Neural cell (in vitro differentiated cells): ENCODE measurements at regions not wholly inside any gene's neighbourhood (a gene's known extent, or its start where the extent isn't known, plus 50 kb on each side); places are given as distances from the start of the nearest gene placed in this dataset.

Source experiments
- H2AFZ ChIP-seq: fragments of 200-600, 300-800 bp; sonication (generic), shearing (Covaris generic); 2 replicates; pipeline ENCODE4 v1.6.0; 2014; ENCODE audit warnings: low read depth, mild to moderate bottlenecking, antibody characterized with exemption, low read length, moderate library complexity
- H3F3A ChIP-seq: fragments of 200-600 bp; shearing (Covaris generic); 2 replicates; pipeline ENCODE4 v1.6.1; 2016; ENCODE audit warnings: mild to moderate bottlenecking, moderate library complexity, mixed read lengths, antibody characterized with exemption, low read length; ENCODE audit not compliant: insufficient read depth, poor library complexity, severe bottlenecking
- H3K27ac ChIP-seq: fragments of 200-600, 300-800 bp; sonication (generic), shearing (Covaris generic); 2 replicates; pipeline ENCODE4 v1.5.1; 2014; ENCODE audit warnings: mild to moderate bottlenecking, low read length, moderate library complexity
- H3K27me3 ChIP-seq: fragments of 300-800, 200-600 bp; sonication (generic), shearing (Covaris generic); 2 replicates; pipeline ENCODE4 v1.6.0; 2014; ENCODE audit warnings: mild to moderate bottlenecking, low read depth, low read length, moderate library complexity; ENCODE audit not compliant: insufficient read depth
- H3K36me3 ChIP-seq: fragments of 300-800, 200-600 bp; sonication (generic), shearing (Covaris generic); 2 replicates; pipeline ENCODE4 v1.5.1; 2014; ENCODE audit warnings: mild to moderate bottlenecking, antibody characterized with exemption, low read length, moderate library complexity; ENCODE audit not compliant: insufficient read depth
- H3K4me2 ChIP-seq: fragments of 300-800, 200-600 bp; sonication (generic), shearing (Covaris generic); 2 replicates; pipeline ENCODE4 v1.6.0; 2014; ENCODE audit warnings: mild to moderate bottlenecking, low read length
- H3K4me3 ChIP-seq: fragments of 300-800, 200-600 bp; sonication (generic), shearing (Covaris generic); 2 replicates; pipeline ENCODE4 v1.5.1; 2014; ENCODE audit warnings: mild to moderate bottlenecking, low read length, moderate library complexity
- H3K79me2 ChIP-seq: fragments of 200-600 bp; shearing (Covaris generic); replicated peaks from 2 replicates; pipeline ENCODE4 v1.6.0; 2014; ENCODE audit warnings: mild to moderate bottlenecking, low read length, moderate library complexity; ENCODE audit not compliant: insufficient read depth
- H3K9ac ChIP-seq: fragments of 300-800, 200-600 bp; sonication (generic), shearing (Covaris generic); 2 replicates; pipeline ENCODE4 v1.6.1; 2016; ENCODE audit warnings: mild to moderate bottlenecking, low read length, mixed read lengths
- H3K9me2 ChIP-seq: fragments of 200-600 bp; shearing (Covaris generic); 2 replicates; pipeline ENCODE4 v1.6.1; 2016; ENCODE audit warnings: mild to moderate bottlenecking, low read length, mixed read lengths; ENCODE audit not compliant: insufficient read depth
- H3K9me3 ChIP-seq: fragments of 200-600, 300-800 bp; sonication (generic), shearing (Covaris generic); 2 replicates; pipeline ENCODE4 v1.6.1; 2016; ENCODE audit warnings: mild to moderate bottlenecking, mixed run types, low read length, moderate library complexity, mixed read lengths
- H4K20me1 ChIP-seq: fragments of 200-600 bp; shearing (Covaris generic); 2 replicates; pipeline ENCODE4 v1.6.1; 2016; ENCODE audit warnings: mild to moderate bottlenecking, mixed run types; ENCODE audit not compliant: insufficient read depth
- CTCF ChIP-seq: fragments of 450-650 bp; IDR thresholded peaks from 2 replicates; pipeline ENCODE4 v1.5.1; 2014; ENCODE audit warnings: antibody characterized with exemption, mild to moderate bottlenecking, moderate library complexity; ENCODE audit not compliant: poor library complexity, severe bottlenecking
- EP300 ChIP-seq: fragments of 450-650 bp; conservative IDR thresholded peaks from 2 replicates; pipeline ENCODE4 v1.6.1; 2014; ENCODE audit warnings: antibody characterized with exemption, mild to moderate bottlenecking, moderate library complexity; ENCODE audit not compliant: poor library complexity, severe bottlenecking
- EZH2 ChIP-seq: fragments of 200-600, 300-800 bp; shearing (Covaris generic), sonication (generic); IDR thresholded peaks from 2 replicates; pipeline ENCODE4 v1.6.1; 2014; ENCODE audit warnings: antibody characterized with exemption, low read length, borderline replicate concordance, mild to moderate bottlenecking; ENCODE audit not compliant: insufficient read depth, poor library complexity, severe bottlenecking
- MXI1 ChIP-seq: fragments of 450-650 bp; conservative IDR thresholded peaks from 2 replicates; pipeline ENCODE4 v1.6.1; 2014; ENCODE audit warnings: antibody characterized with exemption, mild to moderate bottlenecking; ENCODE audit not compliant: poor library complexity, severe bottlenecking
- POLR2AphosphoS5 ChIP-seq: IDR thresholded peaks from 2 replicates; pipeline ENCODE4 v1.6.1; 2012
- RAD21 ChIP-seq: fragments of 450-650 bp; conservative IDR thresholded peaks from 2 replicates; pipeline ENCODE4 v1.6.1; 2014; ENCODE audit warnings: antibody characterized with exemption, mild to moderate bottlenecking, moderate library complexity
- REST ChIP-seq: IDR thresholded peaks from 2 replicates; pipeline ENCODE4 v1.6.1; 2012; ENCODE audit warnings: borderline replicate concordance
- SMC3 ChIP-seq: fragments of 450-650 bp; conservative IDR thresholded peaks from 2 replicates; pipeline ENCODE4 v1.6.1; 2014; ENCODE audit warnings: antibody characterized with exemption, mild to moderate bottlenecking, moderate library complexity; ENCODE audit not compliant: poor library complexity
- TAF1 ChIP-seq: IDR thresholded peaks from 2 replicates; pipeline ENCODE4 v1.6.1; 2012; ENCODE audit warnings: low read depth

GRCh38 chr3:81033684-81034083 lies 727.8 kb downstream of the GBE1 start:
- Histone ChIP-seq H3K9ac (no peak overlapping the region), H3K36me3 (no peaks in the 10 kb centered on the region), H4K20me1 (no peaks in the 10 kb centered on the region), H2AFZ (no peak overlapping the region), H3K9me2 (no peaks in the 10 kb centered on the region), H3K27me3 (no peaks in the 10 kb centered on the region), H3F3A (no peaks in the 10 kb centered on the region), H3K4me2 (no peak overlapping the region), H3K27ac (no peak overlapping the region), H3K4me3 (no peak overlapping the region), H3K9me3 (no peaks in the 10 kb centered on the region), H3K79me2 (no peaks in the 10 kb centered on the region)
- TF ChIP-seq SMC3: no peak
- no peak for TF ChIP-seq EP300
- no peak for TF ChIP-seq POLR2AphosphoS5
- TF ChIP-seq TAF1: no peak
- TF ChIP-seq EZH2: no peak
- TF ChIP-seq REST: no peak
- TF ChIP-seq MXI1: no peak
- TF ChIP-seq RAD21: no peak
- no peak for TF ChIP-seq CTCF

GRCh38 chr3:81033185-81033584 lies 728.3 kb downstream of the GBE1 start:
- no peaks in the 10 kb centered on the region for H3K79me2 ChIP-seq
- no peaks in the 10 kb centered on the region for H3F3A ChIP-seq
- H3K4me3 ChIP-seq: no peak overlapping the region
- no peak for TF ChIP-seq REST
- no peak for TF ChIP-seq RAD21
- TF ChIP-seq EP300: no peak
- no peak for TF ChIP-seq POLR2AphosphoS5
- no peak for TF ChIP-seq EZH2
- no peak for TF ChIP-seq CTCF
- TF ChIP-seq SMC3: no peak
- TF ChIP-seq TAF1: no peak
- TF ChIP-seq MXI1: no peak
- no peaks in the 10 kb centered on the region for H3K36me3 ChIP-seq
- H3K27me3 ChIP-seq: no peaks in the 10 kb centered on the region
- no peak overlapping the region for H3K9ac ChIP-seq
- H4K20me1 ChIP-seq: no peaks in the 10 kb centered on the region
- H2AFZ ChIP-seq: no peak overlapping the region
- no peak overlapping the region for H3K4me2 ChIP-seq
- no peaks in the 10 kb centered on the region for H3K9me3 ChIP-seq
- no peaks in the 10 kb centered on the region for H3K9me2 ChIP-seq
- H3K27ac ChIP-seq: no peak overlapping the region
